GM12872 (cell line): ENCODE measurements at regions not wholly inside any gene's neighbourhood (a gene's known extent, or its start where the extent isn't known, plus 50 kb on each side); places are given as distances from the start of the nearest gene placed in this dataset.

Experiments used
- TF ChIP-seq, protein P1 (sequence below): IDR thresholded peaks from 3 replicates; pipeline ENCODE4 v1.5.1; 2011; ENCODE audit warnings: low read depth, mild to moderate bottlenecking, low read length, moderate library complexity; ENCODE audit not compliant: insufficient read depth

DNA sequence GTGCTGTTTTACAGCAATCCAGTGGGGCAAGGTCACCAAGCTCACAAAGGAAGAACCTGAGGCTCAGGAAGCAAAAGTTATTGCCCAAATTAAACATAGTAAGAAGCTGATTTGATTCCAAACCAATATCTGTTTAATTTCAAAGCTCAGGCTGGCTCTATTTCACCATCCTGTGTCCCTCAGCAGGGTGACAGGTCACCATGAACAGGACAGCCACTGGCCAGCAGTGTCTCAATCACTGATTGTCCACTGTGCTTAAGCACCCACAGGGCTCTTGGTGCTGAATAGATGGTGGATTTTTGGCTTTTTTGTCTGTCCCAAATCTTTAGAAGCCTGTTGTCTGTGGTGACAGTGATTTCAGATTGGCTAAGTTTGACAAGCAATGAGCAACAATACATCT, 146.4 kb upstream of the ZNF32 start:
- TF ChIP-seq, protein P1, sequence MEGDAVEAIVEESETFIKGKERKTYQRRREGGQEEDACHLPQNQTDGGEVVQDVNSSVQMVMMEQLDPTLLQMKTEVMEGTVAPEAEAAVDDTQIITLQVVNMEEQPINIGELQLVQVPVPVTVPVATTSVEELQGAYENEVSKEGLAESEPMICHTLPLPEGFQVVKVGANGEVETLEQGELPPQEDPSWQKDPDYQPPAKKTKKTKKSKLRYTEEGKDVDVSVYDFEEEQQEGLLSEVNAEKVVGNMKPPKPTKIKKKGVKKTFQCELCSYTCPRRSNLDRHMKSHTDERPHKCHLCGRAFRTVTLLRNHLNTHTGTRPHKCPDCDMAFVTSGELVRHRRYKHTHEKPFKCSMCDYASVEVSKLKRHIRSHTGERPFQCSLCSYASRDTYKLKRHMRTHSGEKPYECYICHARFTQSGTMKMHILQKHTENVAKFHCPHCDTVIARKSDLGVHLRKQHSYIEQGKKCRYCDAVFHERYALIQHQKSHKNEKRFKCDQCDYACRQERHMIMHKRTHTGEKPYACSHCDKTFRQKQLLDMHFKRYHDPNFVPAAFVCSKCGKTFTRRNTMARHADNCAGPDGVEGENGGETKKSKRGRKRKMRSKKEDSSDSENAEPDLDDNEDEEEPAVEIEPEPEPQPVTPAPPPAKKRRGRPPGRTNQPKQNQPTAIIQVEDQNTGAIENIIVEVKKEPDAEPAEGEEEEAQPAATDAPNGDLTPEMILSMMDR, result no peak

DNA sequence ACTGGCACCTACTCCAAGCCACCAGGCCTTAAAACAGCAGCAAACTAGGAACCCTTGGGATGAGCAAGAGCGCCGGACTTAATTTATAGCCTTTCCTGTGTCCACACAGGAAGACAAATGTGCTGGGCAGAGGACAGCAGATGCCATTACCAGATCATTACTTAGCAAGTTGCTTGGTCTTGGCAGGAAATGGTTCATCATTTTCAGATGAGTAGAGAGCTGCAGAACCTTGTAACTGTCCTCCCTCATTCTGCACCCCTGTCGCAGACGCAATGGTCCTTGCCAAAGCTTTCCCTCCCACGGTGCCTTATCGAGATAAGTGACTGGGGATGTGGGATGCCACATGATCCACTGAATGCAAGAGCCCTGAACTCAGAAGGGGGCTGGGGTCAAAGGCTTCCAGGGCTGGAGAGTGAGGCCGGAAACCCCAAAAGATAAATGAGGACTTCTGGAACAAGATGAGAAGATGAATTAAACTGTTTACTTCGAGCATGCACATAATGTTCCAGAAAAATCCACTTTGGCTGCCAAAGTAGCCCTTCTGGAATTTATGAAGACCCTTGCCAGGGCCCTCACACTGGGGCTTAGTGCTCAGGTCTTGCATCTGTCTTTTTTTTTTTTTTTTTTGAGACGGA, 145.6 kb upstream of the ZNF32 start:
- TF ChIP-seq, protein P1, result no peak

DNA sequence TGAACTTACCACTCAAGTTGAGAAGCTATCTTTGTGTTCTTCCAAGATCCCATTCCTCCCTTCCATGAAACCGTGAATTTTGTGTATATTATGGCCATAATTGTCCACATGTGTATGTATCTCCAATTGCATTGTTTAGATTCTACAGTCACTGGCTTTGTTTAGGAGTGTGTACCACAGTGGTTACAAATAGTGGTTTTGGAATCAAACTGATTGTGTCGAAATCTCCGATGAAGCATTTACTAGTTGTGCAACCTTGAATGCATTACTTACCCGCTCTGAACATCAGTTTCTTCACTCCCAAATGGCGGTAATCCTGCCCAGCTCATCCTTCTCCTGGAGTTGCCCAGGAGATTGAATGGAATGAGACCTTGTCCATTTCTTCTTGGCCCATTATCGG, 145.0 kb upstream of the ZNF32 start:
- TF ChIP-seq, protein P1, result no peak

DNA sequence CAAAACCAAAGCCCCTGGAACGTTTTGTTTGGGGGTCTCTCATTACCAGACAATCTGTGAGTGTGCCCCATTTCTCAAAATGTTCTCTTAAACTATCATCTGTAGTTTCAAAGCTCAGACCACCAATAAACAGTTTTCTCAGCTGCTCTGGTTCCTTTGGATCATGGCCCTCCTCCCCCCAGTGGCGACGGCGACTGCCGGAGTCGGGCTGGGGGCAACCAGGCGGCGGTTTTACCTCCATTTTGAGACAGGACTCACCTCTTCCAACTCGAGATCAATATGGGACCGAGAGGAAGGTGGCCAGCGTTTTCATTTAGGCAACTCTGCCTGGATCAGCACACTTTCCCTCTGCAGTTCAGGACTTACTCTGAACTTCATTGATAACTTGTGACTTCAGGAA, 141.5 kb upstream of the ZNF32 start:
- TF ChIP-seq, protein P1, result no peak

DNA sequence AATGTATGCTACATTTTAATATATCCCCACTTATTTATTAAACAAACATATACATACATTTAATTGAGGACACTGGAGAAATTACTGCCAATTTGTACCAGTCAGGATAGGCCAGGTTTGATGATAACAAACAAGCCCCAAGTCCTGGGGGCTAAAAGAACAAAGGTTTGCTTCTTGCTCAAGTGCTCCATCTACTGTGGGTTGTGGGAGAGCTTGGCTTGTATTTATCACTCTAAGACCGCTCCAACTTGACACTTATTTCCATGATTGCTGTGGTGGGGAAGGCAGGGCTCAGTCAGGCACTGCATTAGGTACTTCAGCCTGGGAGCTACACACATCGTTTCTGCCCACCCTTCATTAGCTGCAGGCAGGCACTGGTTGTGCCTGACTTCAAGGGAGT, 136.6 kb upstream of the ZNF32 start:
- TF ChIP-seq, protein P1, result peak; percentile 26; the same call in 1 of the 3 replicates

DNA sequence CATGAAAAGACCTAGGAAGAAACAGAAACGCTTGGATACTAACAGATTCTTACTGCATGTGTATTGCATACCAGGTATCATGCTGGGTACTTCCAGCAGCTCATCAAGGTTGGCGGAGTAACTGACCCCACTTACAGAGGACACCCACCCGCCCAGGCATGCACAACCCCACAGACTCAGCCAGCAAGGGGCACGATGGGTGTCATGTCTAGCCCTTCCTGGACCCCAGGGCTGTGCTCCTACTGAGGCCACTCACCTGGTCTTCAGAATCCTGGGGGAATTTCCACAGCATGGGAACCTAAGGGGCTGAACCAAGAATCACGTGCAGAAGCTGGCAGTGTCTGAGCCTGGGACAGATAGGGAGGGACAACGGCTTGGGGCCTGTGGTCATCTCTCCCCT, 134.1 kb upstream of the ZNF32 start:
- TF ChIP-seq, protein P1, result no peak

DNA sequence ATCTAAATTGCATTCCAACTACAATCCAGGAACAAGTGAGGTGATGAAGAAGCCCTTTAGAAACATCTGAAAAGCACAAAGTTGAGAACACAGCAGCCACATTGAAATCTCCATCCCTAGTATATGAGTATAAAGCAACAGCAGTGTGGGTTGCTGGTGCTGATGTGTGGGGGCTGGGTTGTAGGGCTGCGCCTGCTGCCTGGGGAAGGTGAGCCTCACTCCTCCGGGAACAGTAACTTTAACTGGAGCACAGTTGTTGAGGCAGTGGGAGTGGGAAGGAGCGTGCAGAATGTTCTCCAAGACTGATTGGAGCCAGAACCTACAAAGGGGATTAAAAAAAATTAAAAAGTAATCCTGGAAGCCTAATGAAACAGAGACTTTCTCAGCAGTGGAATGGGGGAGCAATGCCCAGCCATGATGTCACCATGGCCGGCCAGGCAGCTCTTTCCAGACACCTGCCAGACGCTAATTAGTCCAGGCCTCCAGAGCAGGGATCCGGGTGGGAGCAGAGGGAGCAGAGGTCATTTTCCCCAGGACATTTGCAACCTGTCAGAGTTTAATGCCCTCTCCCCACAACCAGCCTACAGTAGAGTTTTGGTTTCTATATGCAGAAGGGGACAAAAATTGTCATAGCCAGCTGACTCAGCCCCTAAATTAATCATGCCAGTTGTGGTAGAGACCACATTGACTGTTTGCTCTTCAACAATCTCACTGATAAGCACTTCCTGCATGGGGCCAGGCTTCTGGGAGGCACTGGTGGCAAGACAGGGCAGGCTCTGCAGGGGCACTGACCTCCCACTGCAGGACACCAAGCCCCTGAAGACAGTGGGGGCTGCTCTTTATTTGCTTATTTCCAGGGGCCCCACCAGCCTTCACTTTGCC, 133.0 kb upstream of the ZNF32 start:
- TF ChIP-seq, protein P1, result no peak
